ENCODE measurements at regions not wholly inside any gene's neighbourhood (a gene's known extent, or its start where the extent isn't known, plus 50 kb on each side); places are given as distances from the start of the nearest gene placed in this dataset.

- TF ChIP-seq POLR2A (IDR thresholded peaks at IDR 0.05), result no peak
- TF ChIP-seq CTCF (IDR thresholded peaks at IDR 0.05), result no peak
These were observed 320.8 kb downstream of the MAP2K6 start for GRCh38 chr17:69735285-69735684.

Data from esophagus squamous epithelium (tissue), 4 donors.